PC-3 (cell line): ENCODE measurements at regions not wholly inside any gene's neighbourhood (a gene's known extent, or its start where the extent isn't known, plus 50 kb on each side); places are given as distances from the start of the nearest gene placed in this dataset.
A peak's percentile ranks its signal among the peaks of the same experiment; 100 is the strongest.

Experiments used
- ATAC-seq: fragments of 200-7000 bp; cut with Tn5 transposase; 2 replicates; pipeline ENCODE4 v1.9.1; 2020; ENCODE audit warnings: mild to moderate bottlenecking, moderate library complexity
- BruUV-seq: library from RNA; stranded (reverse); fragments of 400-500 nt; replicated peaks from 2 replicates; lab custom pipeline; 2021; lab: Mats Ljungman, UMichigan
- CTCF ChIA-PET: fragments of 300-600 bp; sonication (Branson Sonifier 250); formaldehyde crosslinking; loops from one replicate; lab custom pipeline; 2022; ENCODE audit warnings: antibody characterized with exemption; lab: Charles Lee
- POLR2A ChIA-PET: fragments of 300-600 bp; sonication (Branson Sonifier 250); formaldehyde crosslinking; loops from one replicate; lab custom pipeline; 2022; ENCODE audit warnings: antibody characterized with exemption; ENCODE audit not compliant: unreplicated experiment; lab: Charles Lee
- DNase-seq: peaks from one replicate; pipeline ENCODE4 v3.0.0-alpha.2; 2015
- H2AFZ ChIP-seq: fragments of 300-600 bp; sonication (generic); 2 replicates; pipeline ENCODE4 v1.6.0; 2016; ENCODE audit warnings: antibody characterized with exemption, low read length
- H3F3A ChIP-seq: fragments of 300-600 bp; sonication (generic); one replicate; pipeline ENCODE4 v1.6.0; 2017; ENCODE audit warnings: antibody characterized with exemption, low read length, control low read depth, mild to moderate bottlenecking; ENCODE audit not compliant: unreplicated experiment
- H3K27ac ChIP-seq: fragments of 300-600 bp; sonication (generic); 2 replicates; pipeline ENCODE4 v1.5.1; 2016; ENCODE audit warnings: mild to moderate bottlenecking, low read length
- H3K27me3 ChIP-seq: fragments of 300-600 bp; sonication (generic); 2 replicates; pipeline ENCODE4 v1.6.1; 2016; ENCODE audit warnings: low read length, mixed read lengths
- H3K36me3 ChIP-seq: fragments of 300-600 bp; sonication (generic); 2 replicates; pipeline ENCODE4 v1.6.1; 2016; ENCODE audit warnings: low read depth, mixed run types, low read length, mixed read lengths
- H3K4me1 ChIP-seq: fragments of 300-600 bp; sonication (generic); 2 replicates; pipeline ENCODE4 v1.5.1; 2016; ENCODE audit warnings: low read length; ENCODE audit not compliant: insufficient read depth
- H3K4me2 ChIP-seq: fragments of 300-600 bp; sonication (generic); 2 replicates; pipeline ENCODE4 v1.6.0; 2016; ENCODE audit warnings: low read length
- H3K4me3 ChIP-seq: fragments of 300-600 bp; sonication (generic); 2 replicates; pipeline ENCODE4 v1.5.1; 2016; ENCODE audit warnings: mild to moderate bottlenecking, low read length, mixed read lengths
- H3K79me2 ChIP-seq: fragments of 300-600 bp; sonication (generic); 2 replicates; pipeline ENCODE4 v1.6.1; 2017; ENCODE audit warnings: low read length, mixed read lengths
- H3K9ac ChIP-seq: fragments of 300-600 bp; sonication (generic); 2 replicates; pipeline ENCODE4 v1.6.0; 2016; ENCODE audit warnings: mild to moderate bottlenecking, low read length
- H3K9me2 ChIP-seq: fragments of 300-600 bp; sonication (generic); replicated peaks from 2 replicates; pipeline ENCODE4 v1.6.1; 2016; ENCODE audit warnings: mixed run types, low read length, mixed read lengths
- H3K9me3 ChIP-seq: fragments of 300-600 bp; sonication (generic); 2 replicates; pipeline ENCODE4 v1.6.1; 2016; ENCODE audit warnings: low read length, mixed read lengths
- H4K20me1 ChIP-seq: fragments of 300-600 bp; sonication (generic); 2 replicates; pipeline ENCODE4 v1.6.1; 2016; ENCODE audit warnings: low read length, mixed read lengths
- EZH2 ChIP-seq: fragments of 300-600 bp; sonication (generic); IDR thresholded peaks from one replicate; pipeline ENCODE4 v1.6.1; 2017; ENCODE audit warnings: antibody characterized with exemption, mild to moderate bottlenecking, low read length; ENCODE audit not compliant: unreplicated experiment
- EZH2phosphoT487 ChIP-seq: fragments of 300-600 bp; sonication (generic); IDR thresholded peaks from 2 replicates; pipeline ENCODE4 v1.6.1; 2018; ENCODE audit warnings: mild to moderate bottlenecking, antibody characterized with exemption, low read length, borderline replicate concordance
- intact Hi-C: fragments of 100-400 bp; cut with micrococcal nuclease; formaldehyde crosslinking; loops from 2 replicates; pipeline ENCODE4 v1.9.0; 2023
- TF ChIP-seq, protein P1 (sequence below): fragments of 300-600 bp; sonication (generic); conservative IDR thresholded peaks from 2 replicates; pipeline ENCODE4 v1.5.1; 2017; ENCODE audit warnings: antibody characterized with exemption, low read depth, mild to moderate bottlenecking, low read length

- no peak for ATAC-seq
- CTCF ChIA-PET = no interaction called here
Measured at GRCh38 chr10:77707570-77707969, 70.0 kb upstream of the KCNMA1 start.

DNA sequence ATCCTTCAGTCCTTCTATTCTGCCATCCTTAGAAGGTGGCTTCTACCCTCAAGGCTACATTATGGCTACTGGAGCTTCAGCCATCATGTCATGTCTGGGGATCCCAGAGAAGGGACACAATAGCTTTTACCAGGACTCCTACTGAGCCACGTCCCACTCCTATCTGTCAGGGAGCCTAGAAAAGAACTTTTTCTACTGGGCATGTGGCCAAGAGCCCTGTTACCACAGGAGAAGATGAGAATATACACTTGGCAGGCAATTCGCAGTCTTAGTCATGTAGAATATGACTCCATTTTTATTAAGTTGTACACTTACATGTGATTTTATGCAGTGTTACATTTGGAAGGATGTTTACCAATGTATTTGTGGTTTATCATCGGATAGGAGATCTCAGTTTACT is 64.6 kb upstream of the KCNMA1 start:
- TF ChIP-seq EZH2 (no peak), EZH2phosphoT487 (no peak)
- TF ChIP-seq, protein P1, sequence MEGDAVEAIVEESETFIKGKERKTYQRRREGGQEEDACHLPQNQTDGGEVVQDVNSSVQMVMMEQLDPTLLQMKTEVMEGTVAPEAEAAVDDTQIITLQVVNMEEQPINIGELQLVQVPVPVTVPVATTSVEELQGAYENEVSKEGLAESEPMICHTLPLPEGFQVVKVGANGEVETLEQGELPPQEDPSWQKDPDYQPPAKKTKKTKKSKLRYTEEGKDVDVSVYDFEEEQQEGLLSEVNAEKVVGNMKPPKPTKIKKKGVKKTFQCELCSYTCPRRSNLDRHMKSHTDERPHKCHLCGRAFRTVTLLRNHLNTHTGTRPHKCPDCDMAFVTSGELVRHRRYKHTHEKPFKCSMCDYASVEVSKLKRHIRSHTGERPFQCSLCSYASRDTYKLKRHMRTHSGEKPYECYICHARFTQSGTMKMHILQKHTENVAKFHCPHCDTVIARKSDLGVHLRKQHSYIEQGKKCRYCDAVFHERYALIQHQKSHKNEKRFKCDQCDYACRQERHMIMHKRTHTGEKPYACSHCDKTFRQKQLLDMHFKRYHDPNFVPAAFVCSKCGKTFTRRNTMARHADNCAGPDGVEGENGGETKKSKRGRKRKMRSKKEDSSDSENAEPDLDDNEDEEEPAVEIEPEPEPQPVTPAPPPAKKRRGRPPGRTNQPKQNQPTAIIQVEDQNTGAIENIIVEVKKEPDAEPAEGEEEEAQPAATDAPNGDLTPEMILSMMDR = no peak
- DNase-seq = peak; percentile 100
- no peak overlapping the region for H2AFZ ChIP-seq
- no peaks in the 10 kb centered on the region for H3F3A ChIP-seq
- peak overlapping the region; percentile 21 for H3K4me2 ChIP-seq
- H3K27ac ChIP-seq = no peak overlapping the region
- intact Hi-C loops = no loop called here
- ChIA-PET POLR2A (no interaction called here), CTCF (interaction anchor here (1.4 kb wide), 1 partner anchor 9 kb away, joined by 13 read pairs; no protein-coding TSS in a partner anchor)
- no peak overlapping the region for H3K4me3 ChIP-seq
- no peaks in the 10 kb centered on the region for H3K79me2 ChIP-seq
- no peaks in the 10 kb centered on the region for H3K36me3 ChIP-seq
- peak; percentile 93 for ATAC-seq
- H3K27me3 ChIP-seq = no peaks in the 10 kb centered on the region
- BruUV-seq = no TSS peak
- H3K9me3 ChIP-seq = no peaks in the 10 kb centered on the region
- no peaks in the 10 kb centered on the region for H4K20me1 ChIP-seq
- H3K4me1 ChIP-seq = peaks cover 25% of the 10 kb centered on the region
- no peak overlapping the region for H3K9ac ChIP-seq
- no peaks in the 10 kb centered on the region for H3K9me2 ChIP-seq

More at GRCh38 chr10:77707570-77707969, 70.0 kb upstream of the KCNMA1 start:
- no peaks in the 10 kb centered on the region for H3F3A ChIP-seq
- intact Hi-C loops = no loop called here
- H3K27me3 ChIP-seq = no peaks in the 10 kb centered on the region
- H3K9ac ChIP-seq = no peak overlapping the region
- H3K36me3 ChIP-seq = no peaks in the 10 kb centered on the region
- H3K4me2 ChIP-seq = no peak overlapping the region
- no peaks in the 10 kb centered on the region for H3K9me2 ChIP-seq
- H3K27ac ChIP-seq = no peak overlapping the region
- DNase-seq = no peak
- peaks cover 15% of the 10 kb centered on the region for H3K4me1 ChIP-seq
- BruUV-seq = no TSS peak
- H4K20me1 ChIP-seq = no peaks in the 10 kb centered on the region
- H2AFZ ChIP-seq = no peak overlapping the region
- H3K9me3 ChIP-seq = no peaks in the 10 kb centered on the region
- TF ChIP-seq, protein P1 = no peak
- TF ChIP-seq EZH2phosphoT487 (no peak), EZH2 (no peak)
- no peak overlapping the region for H3K4me3 ChIP-seq
- POLR2A ChIA-PET = no interaction called here
- H3K79me2 ChIP-seq = no peaks in the 10 kb centered on the region

DNA sequence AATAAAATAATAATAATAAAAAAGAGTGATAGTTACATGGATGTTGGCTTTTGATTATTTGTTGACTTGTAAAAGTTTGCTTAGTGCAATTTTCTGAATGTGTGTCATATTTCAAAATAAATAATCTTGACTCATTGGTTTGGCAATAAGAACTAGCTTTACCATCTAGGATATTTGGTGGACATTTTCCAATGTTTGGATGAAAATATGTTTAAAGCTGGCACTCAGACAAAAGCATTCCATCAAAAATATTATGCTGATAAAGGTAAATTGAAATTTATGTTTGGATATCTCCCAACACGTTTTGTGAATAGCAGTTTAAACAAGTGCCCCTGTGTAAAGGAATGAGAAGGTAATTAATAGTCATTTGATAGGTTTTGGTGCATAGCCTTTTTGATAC is 62.5 kb upstream of the KCNMA1 start:
- POLR2A ChIA-PET = no interaction called here
- no peak for TF ChIP-seq EZH2phosphoT487
- TF ChIP-seq, protein P1 = no peak
- TF ChIP-seq EZH2 = no peak
- H3K4me3 ChIP-seq = no peak overlapping the region

More for the DNA sequence above, 62.5 kb upstream of the KCNMA1 start:
- DNase-seq (peak; percentile 97), ATAC-seq (peak; percentile 19)
- peak overlapping the region; percentile 15; the same call in 1 of the 2 replicates for H3K4me2 ChIP-seq
- intact Hi-C loops = no loop called here
- H2AFZ ChIP-seq = no peak overlapping the region
- no peaks in the 10 kb centered on the region for H3K36me3 ChIP-seq
- H3F3A ChIP-seq = no peaks in the 10 kb centered on the region
- BruUV-seq = no TSS peak
- no peaks in the 10 kb centered on the region for H4K20me1 ChIP-seq
- no peak overlapping the region for H3K9ac ChIP-seq
- H3K27ac ChIP-seq = no peak overlapping the region
- H3K9me3 ChIP-seq = no peaks in the 10 kb centered on the region
- H3K4me1 ChIP-seq = peaks cover 25% of the 10 kb centered on the region
- no peaks in the 10 kb centered on the region for H3K79me2 ChIP-seq
- no peaks in the 10 kb centered on the region for H3K9me2 ChIP-seq
- CTCF ChIA-PET = interaction anchor here (0.6 to 1.6 kb wide), 4 partner anchors 11 to 537 kb away, joined by 3 to 11 read pairs (median 6); no protein-coding TSS in a partner anchor
- no peaks in the 10 kb centered on the region for H3K27me3 ChIP-seq
